ENCODE measurements at regions not wholly inside any gene's neighbourhood (a gene's known extent, or its start where the extent isn't known, plus 50 kb on each side); places are given as distances from the start of the nearest gene placed in this dataset.

DNA sequence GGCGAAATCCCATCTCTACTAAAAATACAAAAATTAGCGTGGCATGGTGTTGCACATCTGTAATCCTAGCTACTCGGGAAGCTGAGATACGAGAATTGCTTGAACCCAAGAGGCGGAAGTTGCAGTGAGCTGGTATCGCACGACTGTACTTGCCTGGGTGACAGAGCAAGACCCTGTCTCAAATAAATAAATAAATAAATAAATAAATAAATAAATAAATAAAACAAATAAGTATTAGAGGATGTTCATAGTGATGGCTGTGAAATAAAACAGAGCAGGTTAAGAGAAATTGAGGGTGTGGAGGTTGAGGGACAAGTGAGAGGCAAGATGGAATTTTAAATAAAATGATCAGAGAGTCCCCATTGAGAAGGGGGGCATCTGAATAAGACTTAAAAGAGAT lies 124.7 kb upstream of the DST start:
- TF ChIP-seq MBNL3 (CRISPR knock-in tag; conservative IDR thresholded peaks at IDR 0.05) (no peak), RBM22 (optimal IDR thresholded peaks at IDR 0.05; ENCODE audit: low read length) (no peak), RNF2 (conservative IDR thresholded peaks at IDR 0.05; ENCODE audit: low read depth) (no peak), ESRRA (CRISPR knock-in tag; IDR thresholded peaks at IDR 0.05; ENCODE audit: low read depth) (no peak), POLR2A (IDR thresholded peaks at IDR 0.05; ENCODE audit: insufficient read depth in 1 of 2, low read depth in 2 of 2, low read length in 2 of 2) (no peak), HNF4G (IDR thresholded peaks at IDR 0.05; ENCODE audit: borderline replicate concordance, low read depth, low read length) (no peak), HNF4G (CRISPR knock-in tag; IDR thresholded peaks at IDR 0.05; ENCODE audit: borderline replicate concordance, low read depth) (no peak), CHD2 (IDR thresholded peaks at IDR 0.05; ENCODE audit: low read depth, low read length) (no peak)
- TF ChIP-seq, protein P1, sequence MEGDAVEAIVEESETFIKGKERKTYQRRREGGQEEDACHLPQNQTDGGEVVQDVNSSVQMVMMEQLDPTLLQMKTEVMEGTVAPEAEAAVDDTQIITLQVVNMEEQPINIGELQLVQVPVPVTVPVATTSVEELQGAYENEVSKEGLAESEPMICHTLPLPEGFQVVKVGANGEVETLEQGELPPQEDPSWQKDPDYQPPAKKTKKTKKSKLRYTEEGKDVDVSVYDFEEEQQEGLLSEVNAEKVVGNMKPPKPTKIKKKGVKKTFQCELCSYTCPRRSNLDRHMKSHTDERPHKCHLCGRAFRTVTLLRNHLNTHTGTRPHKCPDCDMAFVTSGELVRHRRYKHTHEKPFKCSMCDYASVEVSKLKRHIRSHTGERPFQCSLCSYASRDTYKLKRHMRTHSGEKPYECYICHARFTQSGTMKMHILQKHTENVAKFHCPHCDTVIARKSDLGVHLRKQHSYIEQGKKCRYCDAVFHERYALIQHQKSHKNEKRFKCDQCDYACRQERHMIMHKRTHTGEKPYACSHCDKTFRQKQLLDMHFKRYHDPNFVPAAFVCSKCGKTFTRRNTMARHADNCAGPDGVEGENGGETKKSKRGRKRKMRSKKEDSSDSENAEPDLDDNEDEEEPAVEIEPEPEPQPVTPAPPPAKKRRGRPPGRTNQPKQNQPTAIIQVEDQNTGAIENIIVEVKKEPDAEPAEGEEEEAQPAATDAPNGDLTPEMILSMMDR (CRISPR knock-in tag; IDR thresholded peaks at IDR 0.05), result no peak
- TF ChIP-seq, protein P2, sequence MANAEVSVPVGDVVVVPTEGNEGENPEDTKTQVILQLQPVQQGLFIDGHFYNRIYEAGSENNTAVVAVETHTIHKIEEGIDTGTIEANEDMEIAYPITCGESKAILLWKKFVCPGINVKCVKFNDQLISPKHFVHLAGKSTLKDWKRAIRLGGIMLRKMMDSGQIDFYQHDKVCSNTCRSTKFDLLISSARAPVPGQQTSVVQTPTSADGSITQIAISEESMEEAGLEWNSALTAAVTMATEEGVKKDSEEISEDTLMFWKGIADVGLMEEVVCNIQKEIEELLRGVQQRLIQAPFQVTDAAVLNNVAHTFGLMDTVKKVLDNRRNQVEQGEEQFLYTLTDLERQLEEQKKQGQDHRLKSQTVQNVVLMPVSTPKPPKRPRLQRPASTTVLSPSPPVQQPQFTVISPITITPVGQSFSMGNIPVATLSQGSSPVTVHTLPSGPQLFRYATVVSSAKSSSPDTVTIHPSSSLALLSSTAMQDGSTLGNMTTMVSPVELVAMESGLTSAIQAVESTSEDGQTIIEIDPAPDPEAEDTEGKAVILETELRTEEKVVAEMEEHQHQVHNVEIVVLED (CRISPR knock-in tag; IDR thresholded peaks at IDR 0.05; ENCODE audit: borderline replicate concordance), result no peak
- TF ChIP-seq, protein P3, sequence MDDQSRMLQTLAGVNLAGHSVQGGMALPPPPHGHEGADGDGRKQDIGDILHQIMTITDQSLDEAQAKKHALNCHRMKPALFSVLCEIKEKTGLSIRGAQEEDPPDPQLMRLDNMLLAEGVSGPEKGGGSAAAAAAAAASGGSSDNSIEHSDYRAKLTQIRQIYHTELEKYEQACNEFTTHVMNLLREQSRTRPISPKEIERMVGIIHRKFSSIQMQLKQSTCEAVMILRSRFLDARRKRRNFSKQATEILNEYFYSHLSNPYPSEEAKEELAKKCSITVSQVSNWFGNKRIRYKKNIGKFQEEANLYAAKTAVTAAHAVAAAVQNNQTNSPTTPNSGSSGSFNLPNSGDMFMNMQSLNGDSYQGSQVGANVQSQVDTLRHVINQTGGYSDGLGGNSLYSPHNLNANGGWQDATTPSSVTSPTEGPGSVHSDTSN (CRISPR knock-in tag; IDR thresholded peaks at IDR 0.05; ENCODE audit: borderline replicate concordance), result no peak

Measured in HepG2 (cell line).